ENCODE measurements at regions not wholly inside any gene's neighbourhood (a gene's known extent, or its start where the extent isn't known, plus 50 kb on each side); places are given as distances from the start of the nearest gene placed in this dataset.
"Not testable (repeated sequence)": the region's sequence is repeated elsewhere in the genome, so short reads cannot be mapped to it uniquely, and the experiment has no call there.

GRCh38 chr2:242057379-242058040, 188.0 kb downstream of the RTP5 start:
- 88% methylated on average over 19 of the region's 19 CpGs for WGBS
- Histone ChIP-seq H3K27ac (no peak overlapping the region), H3K4me3 (no peak overlapping the region), H3K36me3 (no peaks in the 10 kb centered on the region), H3K4me1 (no peaks in the 10 kb centered on the region), H3K27me3 (peaks cover 37% of the 10 kb centered on the region), H3K9me3 (no peaks in the 10 kb centered on the region)
- no peak for TF ChIP-seq POLR2A (IDR thresholded peaks at IDR 0.05)
- no peak for TF ChIP-seq POLR2AphosphoS5 (IDR thresholded peaks at IDR 0.05)
- no peak for TF ChIP-seq CTCF (IDR thresholded peaks at IDR 0.05)
- no peak for TF ChIP-seq EP300 (IDR thresholded peaks at IDR 0.05)
- no peak for DNase-seq (ENCODE audit: low spot score in 2 of 2)

GRCh38 chr2:242058116-242058680, 188.7 kb downstream of the RTP5 start:
- no peak overlapping the region for H3K27ac ChIP-seq
- DNase-seq (ENCODE audit: low spot score in 2 of 2) = no peak
- 81% methylated on average over 6 of the region's 11 CpGs for WGBS
- H3K36me3 ChIP-seq = no peaks in the 10 kb centered on the region
- H3K4me3 ChIP-seq = no peak overlapping the region
- H3K27me3 ChIP-seq = peaks cover 37% of the 10 kb centered on the region
- H3K4me1 ChIP-seq = no peaks in the 10 kb centered on the region
- no peaks in the 10 kb centered on the region for H3K9me3 ChIP-seq
- TF ChIP-seq POLR2AphosphoS5 (IDR thresholded peaks at IDR 0.05) = no peak
- TF ChIP-seq CTCF (IDR thresholded peaks at IDR 0.05) = no peak
- TF ChIP-seq POLR2A (IDR thresholded peaks at IDR 0.05) = no peak
- no peak for TF ChIP-seq EP300 (IDR thresholded peaks at IDR 0.05)

- DNase-seq (ENCODE audit: low spot score in 2 of 2) = no peak
- H3K4me1 ChIP-seq = no peaks in the 10 kb centered on the region
- TF ChIP-seq EP300 (IDR thresholded peaks at IDR 0.05) = no peak
- no peak for TF ChIP-seq POLR2A (IDR thresholded peaks at IDR 0.05)
- no peak for TF ChIP-seq CTCF (IDR thresholded peaks at IDR 0.05)
- TF ChIP-seq POLR2AphosphoS5 (IDR thresholded peaks at IDR 0.05) = no peak
- no peaks in the 10 kb centered on the region for H3K9me3 ChIP-seq
- no peaks in the 10 kb centered on the region for H3K36me3 ChIP-seq
- no peak overlapping the region for H3K27ac ChIP-seq
- no peak overlapping the region for H3K4me3 ChIP-seq
- WGBS = 90% methylated on average over 7 of the region's 7 CpGs
- H3K27me3 ChIP-seq = peaks cover 38% of the 10 kb centered on the region
Observed at GRCh38 chr2:242059566-242059965, 190.0 kb downstream of the RTP5 start.

DNA sequence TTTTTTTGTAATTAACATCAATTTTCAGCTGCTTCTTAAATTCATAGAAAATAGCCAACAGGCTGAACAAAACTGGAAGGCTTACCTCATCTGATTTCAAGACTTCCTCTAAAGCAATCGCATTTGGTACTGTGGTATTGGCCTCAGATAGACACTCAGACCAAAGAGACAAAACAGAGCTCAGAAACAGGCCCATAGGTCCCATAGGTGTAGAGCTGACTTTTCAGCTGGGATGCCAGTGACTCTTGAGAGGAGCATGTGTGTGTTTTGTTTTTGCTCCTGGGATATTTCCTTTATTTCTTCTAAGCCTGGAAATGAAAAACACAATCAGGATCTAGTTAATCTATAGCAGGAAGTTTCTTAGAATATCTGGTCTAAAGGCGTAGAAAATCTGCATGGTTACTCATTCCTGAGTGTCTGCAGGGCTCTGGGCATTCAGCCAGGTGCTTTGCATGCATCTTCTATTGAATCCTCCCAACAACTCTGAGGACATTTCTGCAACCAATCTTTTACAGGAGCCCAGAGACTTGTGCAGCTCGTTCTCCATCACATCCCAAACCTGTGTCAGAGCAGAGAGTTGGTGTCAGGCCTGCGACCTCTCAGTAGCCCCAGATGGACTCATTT, 190.8 kb downstream of the RTP5 start:
- DNase-seq (ENCODE audit: low spot score in 2 of 2) = no peak
- TF ChIP-seq POLR2AphosphoS5 (IDR thresholded peaks at IDR 0.05) (no peak), CTCF (IDR thresholded peaks at IDR 0.05) (no peak), POLR2A (IDR thresholded peaks at IDR 0.05) (no peak)
- H3K27ac ChIP-seq = no peak overlapping the region
- peaks cover 36% of the 10 kb centered on the region for H3K27me3 ChIP-seq
- H3K4me1 ChIP-seq = no peaks in the 10 kb centered on the region
- H3K36me3 ChIP-seq = no peaks in the 10 kb centered on the region
- no peak overlapping the region for H3K4me3 ChIP-seq
- 59% methylated on average over 4 of the region's 4 CpGs for WGBS
- no peaks in the 10 kb centered on the region for H3K9me3 ChIP-seq

DNA sequence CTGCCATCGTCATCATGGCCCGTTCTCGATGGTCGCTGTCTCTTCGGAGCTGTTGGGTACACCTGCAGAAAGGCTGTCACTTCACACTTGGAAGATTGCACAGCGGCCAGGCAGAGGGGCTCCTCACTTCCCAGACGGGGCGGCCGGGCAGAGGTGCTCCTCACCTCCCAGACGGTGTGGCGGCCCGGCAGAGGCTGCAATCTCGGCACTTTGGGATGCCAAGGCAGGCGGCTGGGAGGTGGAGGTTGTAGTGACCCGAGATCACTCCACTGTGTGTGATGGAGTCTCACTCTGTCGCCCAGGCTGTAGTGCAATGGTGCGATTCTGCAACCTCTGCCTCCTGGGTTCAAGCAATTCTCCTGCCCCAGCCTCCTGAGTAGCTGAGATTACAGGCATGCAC, 192.4 kb downstream of the RTP5 start:
- peaks cover 23% of the 10 kb centered on the region for H3K27me3 ChIP-seq
- DNase-seq (ENCODE audit: low spot score in 2 of 2); H3K4me1 ChIP-seq; H3K9me3 ChIP-seq; H3K4me3 ChIP-seq; H3K36me3 ChIP-seq; H3K27ac ChIP-seq: not testable (repeated sequence)
- WGBS = 81% methylated on average over 6 of the region's 17 CpGs

Data from suprapubic skin (tissue), 4 donors.